AG10803 (cell line): ENCODE measurements at regions not wholly inside any gene's neighbourhood (a gene's known extent, or its start where the extent isn't known, plus 50 kb on each side); places are given as distances from the start of the nearest gene placed in this dataset.
"Not testable (repeated sequence)": the region's sequence is repeated elsewhere in the genome, so short reads cannot be mapped to it uniquely, and the experiment has no call there.

Source experiments
- DNase-seq: peaks from one replicate; pipeline ENCODE4 v3.0.0; 2010; ENCODE audit warnings: low read depth
- H3K4me3 ChIP-seq: 2 replicates; pipeline ENCODE4 v1.5.1; 2011; ENCODE audit warnings: mild to moderate bottlenecking, low read length, control low read depth
- CTCF ChIP-seq: conservative IDR thresholded peaks from 2 replicates; pipeline ENCODE4 v1.5.1; 2011; ENCODE audit warnings: mild to moderate bottlenecking, low read length, control low read depth, inconsistent platforms

- DNase-seq, result peak; percentile 11
- TF ChIP-seq CTCF, result no peak
- no peak overlapping the region for H3K4me3 ChIP-seq
Observed at GRCh38 chr4:14348506-14348905, 653.8 kb upstream of the CPEB2 start.

DNA sequence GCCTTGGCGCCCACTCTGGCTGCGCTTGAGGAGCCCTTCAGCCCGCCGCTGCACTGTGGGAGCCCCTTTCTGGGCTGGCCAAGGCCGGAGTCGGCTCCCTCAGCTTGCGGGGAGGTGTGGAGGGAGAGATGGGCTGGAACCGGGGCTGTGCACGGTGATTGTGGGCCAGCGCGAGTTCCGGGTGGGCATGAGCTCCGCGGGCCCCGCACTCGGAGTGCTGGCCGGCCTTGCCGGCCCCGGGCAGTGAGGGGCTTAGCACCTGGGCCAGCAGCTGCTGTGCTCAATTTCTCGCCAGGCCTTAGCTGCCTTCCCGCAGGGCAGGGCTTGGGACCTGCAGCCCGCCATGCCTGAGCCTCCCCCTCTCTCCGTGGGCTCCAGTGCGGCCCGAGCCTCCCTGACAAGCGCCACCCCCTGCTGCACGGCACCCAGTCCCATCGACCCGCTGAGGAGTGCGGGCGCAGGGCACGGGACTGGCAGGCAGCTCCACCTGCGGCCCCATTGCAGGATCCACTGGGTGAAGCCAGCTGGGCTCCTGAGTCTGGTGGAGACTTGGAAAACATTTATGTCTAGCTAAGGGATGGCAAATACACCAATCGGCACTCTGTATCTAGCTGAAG lies 643.6 kb upstream of the CPEB2 start:
- not testable (repeated sequence) for H3K4me3 ChIP-seq, DNase-seq

GRCh38 chr4:14359991-14360390 lies 642.3 kb upstream of the CPEB2 start:
- no peak overlapping the region for H3K4me3 ChIP-seq
- DNase-seq, result no peak
- TF ChIP-seq CTCF, result no peak

- no peak overlapping the region for H3K4me3 ChIP-seq
- no peak for DNase-seq
- TF ChIP-seq CTCF, result no peak
Observed at GRCh38 chr4:14361084-14361483, 641.2 kb upstream of the CPEB2 start.

DNA sequence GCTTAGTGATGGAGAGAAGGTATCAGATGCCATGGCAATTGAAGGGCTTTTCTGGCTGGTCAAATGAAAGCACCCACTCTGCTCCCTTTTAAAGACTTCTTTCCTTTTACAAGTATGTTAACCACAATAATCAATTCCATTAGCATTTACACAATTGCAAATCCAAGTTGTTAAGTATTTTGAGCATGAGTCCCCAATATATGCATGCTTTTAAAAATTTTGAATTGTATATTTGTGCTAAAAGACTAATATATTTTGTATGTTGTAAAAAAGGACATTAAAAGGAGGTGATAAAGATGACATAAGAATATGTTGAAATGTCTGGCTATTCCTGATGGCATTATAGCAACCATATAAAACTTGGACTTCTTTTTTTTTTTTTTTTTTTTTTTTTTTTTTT lies 639.9 kb upstream of the CPEB2 start:
- no peak overlapping the region for H3K4me3 ChIP-seq
- no peak for TF ChIP-seq CTCF
- no peak for DNase-seq

GRCh38 chr4:14364953-14365536 lies 637.2 kb upstream of the CPEB2 start:
- no peak for TF ChIP-seq CTCF
- DNase-seq, result no peak
- no peak overlapping the region for H3K4me3 ChIP-seq

GRCh38 chr4:14368391-14368790 lies 633.9 kb upstream of the CPEB2 start:
- H3K4me3 ChIP-seq, result no peak overlapping the region
- no peak for DNase-seq
- TF ChIP-seq CTCF, result no peak

- TF ChIP-seq CTCF, result no peak
- no peak for DNase-seq
- H3K4me3 ChIP-seq, result no peak overlapping the region
Observed at GRCh38 chr4:14371131-14371530, 631.1 kb upstream of the CPEB2 start.
